ENCODE measurements at regions not wholly inside any gene's neighbourhood (a gene's known extent, or its start where the extent isn't known, plus 50 kb on each side); places are given as distances from the start of the nearest gene placed in this dataset.

GRCh38 chr6:156189195-156189594 lies 588.0 kb upstream of the ARID1B start:
- no peak for DNase-seq (ENCODE audit: low spot score)

GRCh38 chr6:156185113-156185512 lies 592.1 kb upstream of the ARID1B start:
- no peak for DNase-seq (ENCODE audit: low spot score)

- no peak for DNase-seq (ENCODE audit: low spot score)
Observed at GRCh38 chr6:156183678-156184077, 593.5 kb upstream of the ARID1B start.

DNA sequence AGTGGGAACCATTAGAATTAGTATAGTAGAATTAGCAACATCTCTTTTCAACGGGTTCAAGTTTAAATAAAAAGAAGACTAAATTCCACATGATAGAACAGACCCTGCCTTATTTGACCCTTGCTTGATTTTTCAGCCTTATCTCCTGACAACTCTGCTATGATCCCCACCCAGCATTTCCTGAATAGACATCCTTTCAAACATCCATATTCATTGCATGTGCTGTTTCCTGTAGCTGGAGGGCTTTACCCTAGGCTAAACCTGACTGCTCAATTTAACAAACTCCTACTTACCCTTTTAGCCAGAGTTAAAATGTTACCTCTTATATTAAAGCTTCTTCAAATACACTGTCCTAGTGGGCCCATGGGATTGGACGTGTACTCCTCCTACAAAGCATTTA lies 594.8 kb upstream of the ARID1B start:
- no peak for DNase-seq (ENCODE audit: low spot score)

DNA sequence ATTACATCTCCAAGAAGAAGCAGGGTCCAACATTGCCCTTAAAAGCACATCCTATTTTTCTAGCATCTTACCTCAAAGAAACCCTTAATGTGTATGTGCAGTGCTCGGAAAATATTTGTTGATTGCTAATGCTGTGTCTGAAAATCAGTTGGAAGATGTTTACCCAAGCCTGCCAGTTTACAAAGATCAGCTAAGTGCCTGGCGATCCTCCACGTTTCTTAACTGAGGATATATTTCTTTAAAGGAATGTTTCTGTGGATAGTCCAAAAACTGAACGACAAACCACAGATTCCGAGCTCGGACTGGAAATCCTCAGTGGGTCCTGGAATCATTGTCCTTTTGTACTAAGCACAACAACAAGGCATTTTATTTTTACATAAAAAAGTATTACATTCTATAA lies 595.7 kb upstream of the ARID1B start:
- no peak for DNase-seq (ENCODE audit: low spot score)

- DNase-seq (ENCODE audit: low spot score): no peak
Observed at GRCh38 chr6:156175971-156176421, 601.2 kb upstream of the ARID1B start.

GRCh38 chr6:156175433-156175832 lies 601.7 kb upstream of the ARID1B start:
- DNase-seq (ENCODE audit: low spot score): no peak

DNA sequence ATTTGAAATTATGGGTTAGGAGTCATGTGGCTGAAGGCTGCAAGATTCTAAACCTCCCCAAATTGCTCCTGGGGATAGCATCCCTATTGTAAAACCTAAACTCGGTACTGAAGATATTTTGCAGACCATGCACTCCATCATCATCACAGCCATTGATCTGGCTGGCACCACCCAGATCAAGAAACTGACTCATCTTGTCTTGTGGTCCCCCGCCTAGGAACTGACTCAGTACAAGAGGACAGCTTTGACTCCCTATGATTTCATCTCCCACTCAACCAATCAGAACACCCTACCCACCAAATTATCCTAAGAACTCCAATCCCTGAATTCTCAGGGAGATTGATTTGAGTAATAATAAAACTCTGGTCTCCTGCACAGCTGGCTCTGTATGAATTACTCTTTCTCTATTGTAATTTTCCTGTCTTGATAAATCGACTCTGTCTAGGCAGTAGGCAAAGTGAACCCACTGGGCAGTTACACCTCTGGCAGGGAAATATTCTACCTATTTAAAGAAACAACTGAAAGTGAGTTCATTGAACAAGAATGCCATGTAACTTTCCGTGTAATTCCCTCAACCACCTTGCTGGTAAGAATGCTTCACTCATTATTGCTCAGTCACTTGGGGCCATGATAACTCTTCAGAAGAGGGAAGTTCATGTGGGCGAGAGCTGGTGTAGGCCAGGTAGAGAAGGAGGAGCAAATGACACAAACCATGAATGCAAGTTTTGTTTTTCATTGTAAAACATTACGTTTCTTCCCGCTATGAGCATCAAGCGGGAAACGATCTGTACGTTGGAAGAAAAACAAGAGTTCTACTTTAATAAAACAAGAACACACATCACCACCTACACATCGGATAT lies 602.9 kb upstream of the ARID1B start:
- DNase-seq (ENCODE audit: low spot score): no peak

DNA sequence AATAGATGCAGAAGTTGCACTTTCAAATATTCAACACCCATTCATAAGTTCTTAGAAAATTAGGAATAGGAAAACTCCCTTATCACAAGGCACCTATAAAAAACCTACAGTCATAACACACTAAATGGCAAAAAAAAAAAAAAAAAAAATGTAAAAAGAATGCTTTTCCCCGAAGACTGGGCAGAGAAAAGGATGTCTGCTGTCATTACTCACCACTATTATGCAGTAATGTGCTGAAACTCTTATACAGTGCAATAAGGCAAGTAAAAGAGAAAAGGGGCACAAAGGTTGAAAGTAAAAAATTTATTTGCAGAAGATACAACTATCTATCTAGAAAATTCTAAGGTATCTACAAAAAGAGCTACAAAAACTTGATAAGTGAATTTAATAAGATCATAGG lies 607.8 kb upstream of the ARID1B start:
- no peak for DNase-seq (ENCODE audit: low spot score)

DNA sequence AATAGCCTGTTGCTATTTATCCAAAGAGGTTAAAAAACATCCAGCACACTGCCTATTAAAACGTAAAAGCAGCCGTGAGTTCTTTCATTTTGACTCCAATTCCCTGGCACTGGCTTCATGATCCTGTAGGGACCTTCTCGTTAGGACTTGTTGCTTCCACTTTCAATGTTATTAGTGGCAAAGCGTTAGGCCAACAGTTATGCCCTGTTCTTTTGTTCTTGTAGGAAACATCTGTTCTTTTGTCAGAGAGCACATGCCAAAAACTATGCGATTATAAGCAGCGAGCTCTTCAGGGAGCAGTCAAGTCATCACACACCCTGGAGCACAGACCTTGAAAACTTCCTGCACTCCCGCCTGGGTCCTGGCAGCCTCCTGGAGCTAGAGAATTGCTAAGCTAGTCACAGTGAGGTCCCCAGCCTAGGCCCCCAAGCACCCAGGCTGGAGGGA lies 609.5 kb upstream of the ARID1B start:
- DNase-seq (ENCODE audit: low spot score): no peak

DNA sequence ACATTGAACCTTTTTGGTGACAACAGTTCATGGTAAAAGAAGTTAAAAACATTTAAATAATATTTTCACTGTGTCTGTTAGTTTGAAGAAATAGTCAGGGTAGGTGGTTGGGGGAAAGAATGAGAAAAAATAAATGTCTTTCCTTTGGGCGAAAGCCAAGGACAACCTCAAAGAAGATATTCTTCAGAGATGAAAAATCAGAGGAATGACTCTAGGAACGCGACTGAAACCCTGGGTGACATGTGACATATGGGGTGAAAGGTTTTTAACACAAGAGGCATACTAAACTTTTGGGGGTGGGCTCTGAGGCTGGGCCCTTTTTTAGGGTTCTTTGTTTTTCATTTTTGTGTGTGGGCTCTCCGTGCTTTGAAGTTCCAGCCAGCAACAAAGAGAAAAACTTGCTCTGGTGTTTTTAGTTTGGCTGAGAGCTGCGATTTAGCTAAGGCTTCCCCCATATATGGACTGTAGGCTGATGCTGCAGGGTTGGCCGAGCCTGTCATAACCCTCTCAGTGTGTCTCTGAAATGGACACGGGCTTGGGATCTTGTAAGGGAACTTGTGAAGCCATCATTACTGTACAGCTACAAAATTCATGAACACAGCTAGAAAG lies 610.1 kb upstream of the ARID1B start:
- DNase-seq (ENCODE audit: low spot score): no peak

- DNase-seq (ENCODE audit: low spot score): no peak
Observed at GRCh38 chr6:156166093-156166492, 611.1 kb upstream of the ARID1B start.

DNA sequence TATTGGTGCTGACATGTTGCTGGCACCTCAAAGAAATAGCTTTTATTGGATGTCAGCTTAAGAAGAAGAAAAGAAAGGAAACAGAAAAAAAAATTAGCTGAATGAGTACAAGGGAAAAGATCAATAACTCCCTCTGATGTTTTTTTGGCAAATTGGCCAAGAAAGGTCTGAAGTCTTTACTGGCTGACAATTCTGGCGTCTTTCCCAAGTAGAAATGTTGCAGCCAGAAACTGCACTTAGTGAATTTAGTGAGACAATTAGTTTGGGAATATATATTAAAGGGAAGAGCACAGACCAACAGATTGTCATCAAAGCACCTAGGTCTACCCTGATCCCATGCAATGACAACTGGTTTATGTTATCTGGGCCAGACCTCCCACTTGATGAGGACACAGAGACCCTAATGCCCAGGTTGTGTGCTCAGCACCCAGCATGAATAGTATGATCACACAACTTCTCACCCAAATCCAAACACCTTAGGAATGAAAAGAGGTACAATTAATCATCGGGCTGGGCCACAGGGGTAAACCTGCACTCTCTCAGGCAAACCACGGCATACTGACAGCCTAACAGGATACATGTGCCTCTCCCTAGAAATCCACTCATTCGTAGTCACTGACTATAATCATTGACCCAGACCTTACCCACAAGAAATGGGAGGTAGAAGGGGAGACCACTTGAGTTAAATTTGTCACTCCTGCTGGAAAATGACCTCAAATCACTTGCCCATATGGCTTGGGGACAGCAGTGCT lies 612.3 kb upstream of the ARID1B start:
- no peak for DNase-seq (ENCODE audit: low spot score)

DNA sequence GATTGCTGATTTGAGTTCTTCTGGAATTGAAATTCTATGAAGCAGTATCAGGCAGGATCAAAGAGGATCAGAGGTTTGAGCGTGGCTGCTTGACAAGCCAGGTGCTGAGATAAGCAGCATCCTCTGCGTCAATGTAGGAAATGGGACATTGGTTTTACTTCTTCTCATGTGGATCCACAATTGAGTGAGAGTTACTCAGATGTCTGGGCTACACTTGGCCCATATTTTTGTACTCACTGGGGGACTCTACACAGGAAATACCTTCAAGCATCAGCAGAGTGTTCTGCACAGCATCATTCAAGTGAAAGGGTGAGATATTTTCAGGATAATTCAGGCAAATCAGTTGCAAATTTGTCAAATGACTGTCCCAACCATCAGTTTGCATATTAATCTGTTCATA lies 613.9 kb upstream of the ARID1B start:
- no peak for DNase-seq (ENCODE audit: low spot score)

- DNase-seq (ENCODE audit: low spot score): no peak
Observed at GRCh38 chr6:156161471-156161870, 615.7 kb upstream of the ARID1B start.

GRCh38 chr6:156160795-156161165 lies 616.4 kb upstream of the ARID1B start:
- DNase-seq (ENCODE audit: low spot score): no peak

DNA sequence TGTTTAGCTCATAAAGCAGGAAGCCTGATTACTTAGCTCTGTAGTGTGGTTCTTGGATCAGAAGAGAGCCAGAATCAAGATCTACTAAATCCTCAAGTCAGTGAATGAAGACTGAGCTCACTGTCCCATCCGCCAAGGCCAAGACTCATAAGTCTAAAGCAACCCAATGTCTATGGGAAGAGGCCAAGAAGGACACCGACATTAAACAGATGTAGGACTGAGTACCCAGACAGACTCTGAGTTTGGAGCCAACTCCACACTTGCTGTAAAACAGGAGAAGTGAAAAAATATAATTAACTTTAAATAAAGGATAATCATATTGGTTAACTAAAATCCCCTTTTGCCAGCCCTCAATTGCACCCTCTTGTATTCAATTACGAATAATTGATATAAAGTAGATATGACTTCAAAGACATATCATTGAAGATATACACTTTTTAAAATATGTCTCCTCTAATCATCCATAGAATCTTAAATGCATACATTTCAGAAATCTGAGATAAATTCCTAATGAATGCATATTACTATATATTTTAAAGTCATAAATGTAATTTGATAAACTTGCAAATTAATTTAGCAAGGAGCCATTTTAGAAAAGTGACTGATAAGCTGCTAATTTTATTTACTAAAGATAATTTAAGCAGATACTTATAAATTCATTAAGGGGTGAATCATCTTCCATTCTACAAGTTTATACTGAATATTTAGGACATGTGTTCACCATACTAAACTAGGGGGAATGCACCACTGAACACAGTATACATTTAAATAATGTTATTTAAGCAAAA lies 617.0 kb upstream of the ARID1B start:
- no peak for DNase-seq (ENCODE audit: low spot score)

DNA sequence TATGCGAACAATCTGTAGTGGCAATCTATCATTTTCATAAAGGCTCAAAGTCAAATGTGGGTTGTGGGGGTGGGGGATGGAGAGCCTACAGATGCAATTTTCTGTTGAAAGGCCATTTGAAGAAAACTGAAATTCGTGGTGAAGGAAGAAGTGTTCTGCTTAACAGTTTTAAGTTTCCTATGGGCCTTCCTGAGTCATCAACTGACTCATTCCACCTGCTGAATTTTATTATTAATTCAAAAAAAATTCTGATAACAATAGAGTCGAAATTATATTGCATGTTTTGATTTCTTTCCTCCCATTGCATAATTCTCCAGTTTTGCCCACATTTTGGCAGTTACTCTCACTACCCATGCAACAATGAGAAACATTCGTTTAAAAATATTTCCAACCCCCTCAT lies 622.3 kb upstream of the ARID1B start:
- DNase-seq (ENCODE audit: low spot score): no peak

DNA sequence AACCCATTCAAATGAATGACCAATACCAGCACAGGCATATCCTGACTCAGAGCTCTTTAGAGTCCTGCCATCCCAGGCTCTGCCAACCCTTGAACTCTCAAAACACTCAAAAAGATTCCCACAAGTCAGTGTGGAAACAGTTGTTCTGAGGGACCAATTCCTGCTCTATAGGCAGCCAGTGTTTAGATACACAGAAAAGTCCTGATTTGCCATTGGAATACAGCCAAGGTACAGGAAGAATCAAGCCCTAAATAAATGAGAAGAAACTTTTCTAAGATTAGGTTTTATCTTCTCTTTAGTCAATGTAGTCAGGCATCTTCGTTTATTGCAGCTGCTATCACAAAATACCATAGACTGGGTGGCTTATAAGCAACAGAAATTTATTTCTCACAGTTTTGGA lies 626.8 kb upstream of the ARID1B start:
- DNase-seq (ENCODE audit: low spot score): no peak

- DNase-seq (ENCODE audit: low spot score): no peak
Observed at GRCh38 chr6:156146891-156147290, 630.3 kb upstream of the ARID1B start.

DNA sequence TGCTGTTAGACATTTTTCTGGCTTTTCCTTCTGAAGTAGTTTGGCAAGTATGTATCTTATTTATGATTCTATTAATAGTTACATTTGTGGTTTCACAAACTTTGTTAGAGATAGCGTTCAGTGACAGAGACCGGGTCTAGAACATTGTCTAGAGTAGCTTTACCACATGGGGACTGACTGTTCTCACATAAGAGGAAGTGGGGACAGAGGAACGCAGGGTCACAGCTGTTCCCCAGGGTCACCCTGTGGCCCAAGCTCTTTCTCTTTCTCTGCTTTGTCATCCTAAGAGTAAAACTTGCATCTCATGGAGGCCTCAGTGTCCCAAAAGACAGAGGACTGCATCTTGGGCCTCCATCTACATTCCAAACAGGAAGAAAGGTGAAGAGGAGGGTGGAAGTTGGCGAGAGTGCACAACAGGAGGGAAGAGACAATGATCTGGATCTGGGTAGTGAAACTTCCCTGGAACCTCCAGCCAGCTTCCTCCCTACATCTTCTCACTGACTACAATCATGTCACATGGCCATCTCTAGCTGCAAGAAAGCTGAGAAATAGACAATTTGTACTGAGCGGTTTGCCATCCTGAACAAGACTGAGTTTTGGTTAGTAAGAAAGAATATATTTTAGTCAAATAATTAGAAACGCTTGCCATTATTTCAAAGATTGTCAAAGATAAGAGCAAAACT lies 645.8 kb upstream of the ARID1B start:
- no peak for DNase-seq (ENCODE audit: low spot score)

DNA sequence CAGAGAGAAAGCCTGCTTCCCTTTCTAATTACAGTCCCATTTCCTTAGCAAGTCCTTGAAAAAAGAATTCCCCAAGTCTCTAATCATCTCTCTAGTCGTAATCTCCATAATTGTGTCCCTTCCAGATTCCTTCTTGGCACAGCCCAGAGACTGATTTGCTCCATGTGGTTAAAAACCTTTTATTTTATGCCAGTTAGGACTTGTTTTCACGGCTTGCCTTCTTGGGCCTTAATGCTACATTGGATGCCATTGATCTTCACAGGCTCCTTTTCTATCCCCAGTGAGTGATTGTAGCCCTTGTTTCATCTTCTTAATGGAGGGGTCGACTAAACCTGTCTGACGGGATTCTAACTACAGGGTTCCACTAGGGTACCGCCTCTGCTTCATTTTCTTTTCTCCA lies 650.6 kb upstream of the ARID1B start:
- DNase-seq (ENCODE audit: low spot score): no peak

All from hematopoietic multipotent progenitor cell treated with erythropoietin and hydrocortisone succinate and interleukin-3 and kit ligand, for 15 days (in vitro differentiated cells).